Urinary bladder (tissue), 3 donors: ENCODE measurements at regions not wholly inside any gene's neighbourhood (a gene's known extent, or its start where the extent isn't known, plus 50 kb on each side); places are given as distances from the start of the nearest gene placed in this dataset.

Experiments used
- DNase-seq: peaks from one replicate; pipeline ENCODE4 v3.0.0-alpha.2; 2015; ENCODE audit errors: extremely low spot score
- H3K27ac ChIP-seq: one replicate; pipeline ENCODE4 v1.5.1; 2013; ENCODE audit warnings: low read depth, mild to moderate bottlenecking, moderate library complexity
- H3K36me3 ChIP-seq: one replicate; pipeline ENCODE4 v1.6.1; 2013; ENCODE audit warnings: mild to moderate bottlenecking, moderate library complexity; ENCODE audit not compliant: insufficient read depth
- H3K4me1 ChIP-seq: one replicate; pipeline ENCODE4 v1.6.1; 2013; ENCODE audit warnings: mild to moderate bottlenecking, moderate library complexity; ENCODE audit not compliant: insufficient read depth
- H3K4me3 ChIP-seq: one replicate; pipeline ENCODE4 v1.5.1; 2013; ENCODE audit warnings: low read depth, low read length
- WGBS: extraction: QIAGEN DNeasy Blood & Tissue Kit; methylation state at CpG from one replicate; pipeline ENCODE4 v1.1.7; 2013; 5-methylcytosine and 5-hydroxymethylcytosine counted together
- donor health status: healthy with polysubstance abuse.
- donor health status: healthy.

GRCh38 chr5:173557123-173557903 lies 59.1 kb downstream of the BOD1 start:
- H3K4me3 ChIP-seq, result no peak overlapping the region
- no peak overlapping the region for H3K27ac ChIP-seq
- no peaks in the 10 kb centered on the region for H3K36me3 ChIP-seq
- no peak for DNase-seq
- no peaks in the 10 kb centered on the region for H3K4me1 ChIP-seq
- 31% methylated on average over 12 of the region's 12 CpGs for WGBS

DNA sequence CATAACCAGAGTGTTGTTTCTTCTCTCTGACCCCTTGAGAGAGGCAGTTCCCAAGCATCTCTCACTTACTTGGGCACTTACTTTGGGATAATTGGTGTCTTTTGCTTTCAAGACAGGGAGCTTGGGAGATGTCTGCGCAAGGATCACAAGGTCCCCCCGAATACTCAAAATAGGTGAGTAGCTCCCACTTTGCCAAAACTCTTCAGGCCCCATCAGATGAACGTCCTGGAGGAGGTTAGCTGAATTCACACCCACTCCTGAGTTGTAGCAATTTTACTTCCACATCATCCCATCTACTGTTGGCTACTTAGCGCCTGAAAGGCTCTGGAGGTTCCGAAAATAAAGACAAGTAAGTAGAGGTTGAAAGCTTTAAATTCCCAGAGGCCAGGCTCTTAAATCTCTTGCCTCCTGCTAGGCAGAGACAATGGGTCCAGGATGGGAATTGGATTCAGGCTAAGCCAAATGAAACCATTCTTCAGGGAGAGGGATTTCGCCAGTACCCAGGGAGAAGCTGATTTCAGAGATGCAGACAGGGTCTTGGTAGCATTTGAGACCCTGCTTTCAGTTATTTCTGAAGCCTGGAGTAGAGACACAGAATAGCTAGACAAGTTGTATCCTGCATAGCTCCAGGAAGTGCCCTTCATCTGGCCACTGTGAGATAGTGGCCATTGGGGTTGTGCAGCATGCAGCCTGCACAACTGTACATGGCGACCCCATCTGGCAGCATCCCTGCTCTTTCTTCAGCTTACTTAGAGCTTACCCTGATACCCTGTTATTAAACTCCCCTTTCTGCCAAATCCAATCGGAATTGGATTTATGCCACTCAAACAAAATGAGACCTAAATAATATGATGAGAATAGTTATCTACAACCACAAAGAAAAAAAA lies 60.1 kb downstream of the BOD1 start:
- Histone ChIP-seq H3K36me3 (no peaks in the 10 kb centered on the region), H3K4me1 (no peaks in the 10 kb centered on the region), H3K4me3 (no peak overlapping the region), H3K27ac (no peak overlapping the region)
- WGBS, result 79% methylated on average over 8 of the region's 8 CpGs
- DNase-seq, result no peak

GRCh38 chr5:173554989-173555705 lies 61.3 kb downstream of the BOD1 start:
- Histone ChIP-seq H3K36me3 (no peaks in the 10 kb centered on the region), H3K27ac (no peak overlapping the region), H3K4me1 (no peaks in the 10 kb centered on the region), H3K4me3 (no peak overlapping the region)
- 84% methylated on average over 30 of the region's 30 CpGs for WGBS
- no peak for DNase-seq

DNA sequence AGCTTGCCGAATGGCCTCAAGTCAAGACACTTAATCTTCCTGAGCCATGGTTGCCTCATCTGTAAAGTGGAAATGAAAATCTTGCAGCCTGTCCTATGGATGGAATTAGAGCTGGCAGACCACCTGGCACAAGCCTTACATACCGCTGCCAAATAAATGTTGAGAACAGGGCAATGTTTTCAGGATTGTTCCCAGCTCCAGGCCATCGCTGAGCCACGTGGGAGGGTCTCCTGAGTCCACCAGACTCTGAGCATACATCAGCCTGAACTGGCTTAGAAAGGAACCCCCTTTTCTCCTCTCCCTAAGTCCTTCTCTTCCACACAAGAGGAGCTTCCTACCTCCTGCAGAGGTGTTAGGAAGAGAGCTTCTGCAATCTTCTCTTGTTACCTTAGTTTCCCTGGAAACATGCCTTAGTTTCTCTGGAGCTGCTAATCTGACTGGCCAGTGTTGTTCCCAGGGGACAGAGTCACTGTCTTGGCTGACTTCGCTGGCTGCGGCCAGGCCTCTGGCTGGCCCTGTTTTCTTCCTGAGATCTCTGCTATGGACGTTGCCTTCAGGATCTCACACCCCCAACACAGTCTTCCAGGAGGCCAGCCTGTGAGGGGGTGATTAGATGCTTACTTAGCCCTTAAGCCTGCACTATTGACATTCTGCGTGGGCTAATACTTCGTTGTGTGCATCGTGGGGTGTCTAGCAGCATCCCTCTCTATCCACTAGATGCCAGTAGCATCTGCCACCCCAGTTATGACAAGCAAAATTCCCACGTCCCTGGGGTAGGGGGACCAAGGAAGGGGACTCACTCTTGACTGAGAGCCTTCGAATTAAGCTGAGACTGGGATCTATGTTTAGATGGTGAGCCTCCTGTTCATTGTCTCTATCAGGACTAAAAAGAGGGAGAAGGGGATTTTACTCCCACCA lies 62.2 kb downstream of the BOD1 start:
- no peak for DNase-seq
- Histone ChIP-seq H3K27ac (no peak overlapping the region), H3K4me3 (no peak overlapping the region), H3K36me3 (no peaks in the 10 kb centered on the region), H3K4me1 (no peaks in the 10 kb centered on the region)
- 67% methylated on average over 12 of the region's 12 CpGs for WGBS

- Histone ChIP-seq H3K4me3 (no peak overlapping the region), H3K27ac (no peak overlapping the region), H3K4me1 (no peaks in the 10 kb centered on the region), H3K36me3 (no peaks in the 10 kb centered on the region)
- DNase-seq, result no peak
- 81% methylated on average over 6 of the region's 6 CpGs for WGBS
These were observed 65.8 kb downstream of the BOD1 start for GRCh38 chr5:173550641-173551040.

GRCh38 chr5:173549644-173550043 lies 66.8 kb downstream of the BOD1 start:
- WGBS, result 86% methylated on average over 3 of the region's 3 CpGs
- DNase-seq, result no peak
- Histone ChIP-seq H3K27ac (no peak overlapping the region), H3K4me3 (no peak overlapping the region), H3K4me1 (no peaks in the 10 kb centered on the region), H3K36me3 (no peaks in the 10 kb centered on the region)

GRCh38 chr5:173547579-173547978 lies 68.9 kb downstream of the BOD1 start:
- Histone ChIP-seq H3K36me3 (no peaks in the 10 kb centered on the region), H3K4me3 (no peak overlapping the region), H3K4me1 (no peaks in the 10 kb centered on the region), H3K27ac (no peak overlapping the region)
- WGBS, result 84% methylated on average over 3 of the region's 3 CpGs
- DNase-seq, result no peak

DNA sequence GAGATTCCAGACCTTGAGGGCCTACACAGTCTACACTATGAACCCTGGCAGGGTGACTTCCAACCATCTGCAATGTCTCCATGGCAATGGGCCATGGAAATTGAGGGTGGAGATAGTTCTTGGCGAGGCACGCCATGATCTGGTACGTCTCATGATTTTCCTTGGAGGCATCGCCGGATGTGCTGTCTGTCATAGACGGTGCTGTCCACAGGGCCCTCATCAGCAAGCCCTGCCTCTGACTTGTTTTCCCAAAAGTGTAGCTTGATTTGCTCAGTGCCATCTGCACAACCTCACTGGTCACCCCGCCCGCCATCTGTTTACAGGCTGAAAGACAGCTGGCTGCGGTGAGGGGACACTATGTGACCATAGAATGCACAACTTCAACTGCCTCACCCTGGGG lies 73.5 kb downstream of the BOD1 start:
- no peaks in the 10 kb centered on the region for H3K4me1 ChIP-seq
- DNase-seq, result no peak
- no peaks in the 10 kb centered on the region for H3K36me3 ChIP-seq
- H3K4me3 ChIP-seq, result no peak overlapping the region
- 78% methylated on average over 9 of the region's 9 CpGs for WGBS
- no peak overlapping the region for H3K27ac ChIP-seq

DNA sequence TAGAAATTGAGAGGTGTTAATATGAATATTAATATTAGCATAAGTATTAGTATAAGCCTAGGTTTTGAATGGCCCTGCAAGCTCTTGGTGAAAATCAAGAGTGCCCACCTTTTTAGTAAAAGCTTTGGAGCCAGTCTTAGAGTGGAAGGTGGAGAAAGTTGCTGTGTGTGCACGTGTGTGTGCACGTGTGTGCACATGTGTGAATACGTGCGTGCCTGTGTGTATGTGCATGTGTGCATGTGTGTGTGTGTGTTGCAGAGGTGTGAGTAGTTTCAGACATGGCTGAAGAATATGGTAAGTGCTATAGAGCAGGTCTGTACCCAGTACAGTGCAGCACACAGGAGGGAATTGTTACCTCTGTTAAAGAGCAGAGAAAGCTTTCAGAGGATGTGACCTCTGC lies 74.3 kb downstream of the BOD1 start:
- WGBS, result 88% methylated on average over 4 of the region's 4 CpGs
- DNase-seq, result no peak
- Histone ChIP-seq H3K36me3 (no peaks in the 10 kb centered on the region), H3K4me3 (no peak overlapping the region), H3K4me1 (no peaks in the 10 kb centered on the region), H3K27ac (no peak overlapping the region)

- H3K4me3 ChIP-seq, result no peak overlapping the region
- H3K36me3 ChIP-seq, result no peaks in the 10 kb centered on the region
- WGBS, result 87% methylated on average over 1 of the region's 1 CpG
- H3K27ac ChIP-seq, result no peak overlapping the region
- H3K4me1 ChIP-seq, result no peaks in the 10 kb centered on the region
- no peak for DNase-seq
These were observed 77.8 kb downstream of the BOD1 start for GRCh38 chr5:173538654-173539053.

DNA sequence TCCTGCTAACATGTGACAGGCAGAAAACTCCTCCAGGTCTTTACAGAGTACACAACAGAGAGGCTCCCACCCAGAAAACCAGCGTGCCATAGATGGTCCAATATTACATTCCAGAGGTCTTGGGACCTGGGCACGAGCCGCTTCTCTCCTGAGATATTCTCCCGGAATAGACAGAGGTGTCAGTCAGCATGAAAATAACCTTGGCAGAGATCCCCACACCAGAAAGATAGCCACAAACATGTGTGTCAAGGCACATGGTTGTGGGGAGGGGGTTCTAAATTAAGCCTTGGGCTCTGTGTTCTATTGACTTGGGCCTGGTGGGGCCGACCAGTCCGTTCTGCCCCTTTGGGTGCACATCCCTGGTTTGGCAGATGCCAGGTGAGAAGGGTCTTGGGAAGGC lies 78.4 kb downstream of the BOD1 start:
- no peak for DNase-seq
- Histone ChIP-seq H3K36me3 (no peaks in the 10 kb centered on the region), H3K27ac (no peak overlapping the region), H3K4me1 (no peaks in the 10 kb centered on the region), H3K4me3 (no peak overlapping the region)
- 90% methylated on average over 6 of the region's 6 CpGs for WGBS

GRCh38 chr5:173537228-173537627 lies 79.2 kb downstream of the BOD1 start:
- 88% methylated on average over 5 of the region's 5 CpGs for WGBS
- H3K36me3 ChIP-seq, result no peaks in the 10 kb centered on the region
- H3K27ac ChIP-seq, result no peak overlapping the region
- DNase-seq, result no peak
- H3K4me3 ChIP-seq, result no peak overlapping the region
- no peaks in the 10 kb centered on the region for H3K4me1 ChIP-seq
